Panc1 (cell line): ENCODE measurements at regions not wholly inside any gene's neighbourhood (a gene's known extent, or its start where the extent isn't known, plus 50 kb on each side); places are given as distances from the start of the nearest gene placed in this dataset.

Source experiments
- CTCF ChIP-seq: fragments of 450-650 bp; IDR thresholded peaks from 2 replicates; pipeline ENCODE4 v1.5.1; 2017; ENCODE audit warnings: mild to moderate bottlenecking
- REST ChIP-seq, 2 experiments: IDR thresholded peaks; 2 replicates each; pipeline ENCODE4 v1.6.1; 2011 to 2012; ENCODE audit warnings: low read depth in 2 of 2, control low read depth in 1 of 2, low read length in 1 of 2, mild to moderate bottlenecking in 1 of 2, moderate library complexity in 1 of 2; ENCODE audit not compliant: insufficient read depth in 1 of 2
- SIN3A ChIP-seq: IDR thresholded peaks from 2 replicates; pipeline ENCODE4 v1.6.1; 2012; ENCODE audit warnings: low read depth, mild to moderate bottlenecking, low read length, moderate library complexity, borderline replicate concordance; ENCODE audit not compliant: insufficient read depth

- TF ChIP-seq REST (IDR thresholded peaks at IDR 0.05; ENCODE audit: insufficient read depth in 1 of 2, low read depth in 2 of 2, low read length in 1 of 2) (no peak), CTCF (no peak), SIN3A (no peak)
Measured at GRCh38 chr7:41862261-41862660, 159.4 kb upstream of the INHBA start.
